Nephron progenitor cell (in vitro differentiated cells): ENCODE measurements at regions not wholly inside any gene's neighbourhood (a gene's known extent, or its start where the extent isn't known, plus 50 kb on each side); places are given as distances from the start of the nearest gene placed in this dataset.

Experiments used
- DNase-seq: peaks from one replicate; pipeline ENCODE4 v3.0.0; 2021
- H3K27ac Mint-ChIP-seq: 2 replicates; pipeline ENCODE4 v1.8.0; 2021; ENCODE audit warnings: mild to moderate bottlenecking, moderate library complexity, mixed read lengths
- H3K27me3 Mint-ChIP-seq: 2 replicates; pipeline ENCODE4 v1.8.0; 2021; ENCODE audit warnings: mild to moderate bottlenecking, low read depth, mixed read lengths; ENCODE audit not compliant: poor library complexity
- H3K36me3 Mint-ChIP-seq: 2 replicates; pipeline ENCODE4 v1.8.0; 2021; ENCODE audit warnings: low read depth, mixed read lengths
- H3K4me1 Mint-ChIP-seq: 2 replicates; pipeline ENCODE4 v1.8.0; 2021; ENCODE audit warnings: mixed read lengths
- H3K4me3 Mint-ChIP-seq: 2 replicates; pipeline ENCODE4 v1.8.0; 2021; ENCODE audit warnings: mild to moderate bottlenecking, moderate library complexity, mixed read lengths
- H3K9me3 Mint-ChIP-seq: 2 replicates; pipeline ENCODE4 v1.8.0; 2021; ENCODE audit warnings: mild to moderate bottlenecking, moderate library complexity, mixed read lengths
- CTCF ChIP-seq: fragments of 200-600 bp; sonication (generic); IDR thresholded peaks from 2 replicates; pipeline ENCODE4 v1.5.0; 2021; ENCODE audit warnings: antibody characterized with exemption

- Mint-ChIP-seq H3K4me3 (no peak overlapping the region), H3K27me3 (no peaks in the 10 kb centered on the region), H3K36me3 (peaks cover 39% of the 10 kb centered on the region), H3K4me1 (peaks cover 28% of the 10 kb centered on the region), H3K9me3 (peaks cover 37% of the 10 kb centered on the region), H3K27ac (no peak overlapping the region)
- DNase-seq: no peak
- no peak for TF ChIP-seq CTCF
These were observed 912.7 kb upstream of the NR2F2 start for GRCh38 chr15:95417761-95418160.

DNA sequence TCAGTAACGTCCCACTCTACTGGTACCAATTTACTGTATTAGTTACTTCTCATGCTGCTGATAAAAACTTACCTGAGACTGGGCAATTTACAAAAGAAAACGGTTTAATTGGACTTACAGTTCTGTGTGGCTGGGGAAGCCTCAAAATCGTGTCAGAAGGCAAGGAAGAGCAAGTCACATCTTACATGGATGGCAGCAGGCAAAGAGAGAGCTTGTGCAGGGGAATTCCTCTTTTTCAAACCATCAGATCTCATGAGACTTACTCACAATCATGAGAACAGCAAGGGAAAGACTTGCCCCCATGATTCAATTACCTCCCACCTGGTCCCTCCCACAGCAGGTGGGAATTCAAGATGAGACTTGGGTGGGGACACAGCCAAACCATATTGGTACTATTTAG, 908.2 kb upstream of the NR2F2 start:
- Mint-ChIP-seq H3K4me3 (no peak overlapping the region), H3K27me3 (no peaks in the 10 kb centered on the region), H3K9me3 (peaks cover 65% of the 10 kb centered on the region), H3K36me3 (peaks cover 54% of the 10 kb centered on the region), H3K27ac (no peak overlapping the region), H3K4me1 (peaks cover 4% of the 10 kb centered on the region)
- no peak for TF ChIP-seq CTCF
- DNase-seq: no peak

DNA sequence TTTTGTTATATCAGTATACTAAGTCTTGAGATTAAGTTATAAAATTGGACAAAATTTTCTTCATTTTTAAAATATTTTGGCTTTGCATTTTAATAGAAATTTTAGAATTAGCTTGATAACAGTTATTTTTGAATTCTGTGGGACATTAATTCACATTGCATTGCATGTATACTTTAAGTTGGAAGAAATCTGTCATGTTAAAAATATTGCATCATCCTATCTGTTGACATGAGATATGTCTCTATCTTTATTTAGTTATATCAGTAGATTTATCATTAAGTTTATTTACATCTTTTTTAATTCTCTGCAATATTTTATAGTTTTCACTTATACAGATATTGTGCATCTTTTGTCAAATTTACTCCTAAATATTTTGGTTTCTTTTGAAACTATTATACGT, 904.6 kb upstream of the NR2F2 start:
- H3K36me3 Mint-ChIP-seq: peaks cover 44% of the 10 kb centered on the region
- no peaks in the 10 kb centered on the region for H3K27me3 Mint-ChIP-seq
- H3K27ac Mint-ChIP-seq: no peak overlapping the region
- no peak for DNase-seq
- no peak overlapping the region for H3K4me3 Mint-ChIP-seq
- H3K4me1 Mint-ChIP-seq: peaks cover 10% of the 10 kb centered on the region
- peaks cover 60% of the 10 kb centered on the region for H3K9me3 Mint-ChIP-seq
- TF ChIP-seq CTCF: no peak

DNA sequence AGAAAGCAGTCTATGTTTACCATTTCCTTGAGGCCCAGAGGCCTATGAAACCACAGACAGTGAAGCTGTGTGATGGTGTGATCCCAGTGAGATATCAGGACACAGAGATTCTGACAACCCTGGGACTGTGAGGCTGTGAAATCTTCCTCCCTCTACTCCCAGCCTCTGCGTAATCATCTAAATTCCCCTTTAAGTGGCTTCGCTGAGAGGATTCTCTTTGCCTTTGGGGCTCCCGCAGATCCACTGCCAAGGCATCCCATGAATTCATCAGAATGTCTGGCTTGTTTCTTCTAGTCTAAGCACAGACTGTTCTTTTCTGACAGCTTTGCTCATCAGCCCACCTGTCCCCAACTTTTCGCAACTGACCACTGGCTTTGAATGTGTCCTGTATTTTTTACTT, 901.2 kb upstream of the NR2F2 start:
- H3K36me3 Mint-ChIP-seq: peaks cover 13% of the 10 kb centered on the region
- no peak for DNase-seq
- H3K9me3 Mint-ChIP-seq: peaks cover 27% of the 10 kb centered on the region
- no peaks in the 10 kb centered on the region for H3K27me3 Mint-ChIP-seq
- H3K4me1 Mint-ChIP-seq: peaks cover 10% of the 10 kb centered on the region
- H3K27ac Mint-ChIP-seq: peak overlapping the region; percentile 82
- no peak for TF ChIP-seq CTCF
- H3K4me3 Mint-ChIP-seq: no peak overlapping the region

DNA sequence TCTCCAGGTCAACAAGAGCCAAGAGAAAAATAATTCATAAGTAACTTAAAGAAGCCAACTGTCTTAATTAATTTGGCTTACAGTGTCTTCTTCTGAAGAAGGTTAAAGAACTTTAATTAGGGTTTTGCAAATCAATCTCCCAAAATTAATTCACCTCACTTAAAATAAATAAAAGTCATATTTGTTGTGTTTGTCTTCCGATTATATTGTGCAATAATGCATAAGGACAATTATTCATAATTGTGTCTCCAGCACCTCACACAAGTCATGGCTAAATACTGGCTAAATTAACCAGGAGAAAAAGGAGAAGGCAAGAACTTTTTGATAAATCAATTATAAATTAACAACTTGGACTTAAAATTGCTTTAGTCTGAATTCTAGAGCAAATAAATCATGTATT, 899.0 kb upstream of the NR2F2 start:
- DNase-seq: no peak
- Mint-ChIP-seq H3K4me3 (no peak overlapping the region), H3K4me1 (peaks cover 18% of the 10 kb centered on the region), H3K9me3 (peaks cover 19% of the 10 kb centered on the region), H3K27ac (peak overlapping the region; percentile 15), H3K36me3 (peaks cover 14% of the 10 kb centered on the region), H3K27me3 (no peaks in the 10 kb centered on the region)
- TF ChIP-seq CTCF: no peak

- peaks cover 13% of the 10 kb centered on the region for H3K36me3 Mint-ChIP-seq
- DNase-seq: no peak
- H3K27ac Mint-ChIP-seq: no peak overlapping the region
- peaks cover 27% of the 10 kb centered on the region for H3K4me1 Mint-ChIP-seq
- H3K9me3 Mint-ChIP-seq: peaks cover 12% of the 10 kb centered on the region
- H3K27me3 Mint-ChIP-seq: no peaks in the 10 kb centered on the region
- no peak for TF ChIP-seq CTCF
- no peak overlapping the region for H3K4me3 Mint-ChIP-seq
These were observed 897.6 kb upstream of the NR2F2 start for GRCh38 chr15:95432878-95433405.
